HG03045 (cell line): ENCODE measurements at regions not wholly inside any gene's neighbourhood (a gene's known extent, or its start where the extent isn't known, plus 50 kb on each side); places are given as distances from the start of the nearest gene placed in this dataset.

Experiments
- ATAC-seq: cut with Tn5 transposase; IDR thresholded peaks from one replicate; pipeline ENCODE4 v1.9.1; 2021; ENCODE audit warnings: mild to moderate bottlenecking, moderate library complexity; ENCODE audit not compliant: unreplicated experiment

DNA sequence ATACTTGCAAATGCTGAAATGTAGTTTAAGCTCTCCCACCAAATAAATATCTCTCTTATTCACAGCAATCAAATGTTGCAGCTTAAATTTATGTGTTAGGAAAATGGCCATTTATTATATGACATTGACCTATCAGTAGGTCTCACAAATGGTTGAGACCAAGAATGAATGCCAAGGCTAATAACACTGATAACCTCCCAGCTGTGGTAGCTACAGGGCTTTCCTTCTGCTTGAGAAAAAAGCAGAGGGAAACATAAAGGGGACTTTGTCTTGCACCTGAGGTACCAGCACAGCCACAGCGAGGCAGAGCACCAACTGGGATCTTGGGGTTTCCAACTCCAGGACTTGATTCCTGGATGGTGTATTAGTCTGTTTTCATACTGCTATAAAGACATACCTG lies 73.1 kb upstream of the TTC14 start:
- ATAC-seq: no peak

DNA sequence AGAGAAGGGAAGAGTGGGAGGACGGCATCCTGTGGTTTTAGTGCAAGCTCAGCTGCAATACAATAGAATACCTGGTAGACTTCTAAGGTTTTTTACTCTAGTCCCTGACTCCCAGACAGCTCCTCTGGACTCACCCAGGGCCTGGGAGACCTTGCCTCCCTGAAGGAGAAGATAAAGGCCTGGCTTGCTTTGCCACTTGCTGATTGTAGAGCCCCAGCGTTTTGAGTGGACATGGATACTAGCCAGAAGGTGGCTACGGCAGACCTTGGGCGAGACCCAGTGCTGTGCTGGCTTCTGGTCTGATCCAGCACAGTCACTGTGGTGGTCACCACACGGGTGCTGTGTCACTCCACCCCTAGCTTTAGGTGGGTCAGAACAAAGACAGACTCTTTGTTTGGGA lies 72.2 kb upstream of the TTC14 start:
- no peak for ATAC-seq

DNA sequence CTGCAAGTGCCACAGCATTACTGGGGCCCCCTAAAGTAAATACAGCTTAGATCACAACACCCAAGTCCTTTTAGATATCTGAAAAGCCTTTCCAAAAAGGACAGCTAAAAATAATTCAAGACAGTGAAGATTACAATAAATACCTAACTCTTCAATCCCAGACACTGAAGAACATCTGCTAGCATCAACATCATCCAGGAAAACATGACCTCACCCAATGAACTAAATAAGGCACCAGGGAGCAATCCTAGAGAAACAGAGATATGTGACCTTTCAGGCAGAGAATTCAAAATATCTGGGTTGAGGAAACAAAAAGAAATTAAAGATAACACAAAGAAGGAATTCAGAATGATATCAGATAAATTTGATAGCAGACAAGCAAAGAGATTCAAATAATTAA lies 71.7 kb upstream of the TTC14 start:
- no peak for ATAC-seq

DNA sequence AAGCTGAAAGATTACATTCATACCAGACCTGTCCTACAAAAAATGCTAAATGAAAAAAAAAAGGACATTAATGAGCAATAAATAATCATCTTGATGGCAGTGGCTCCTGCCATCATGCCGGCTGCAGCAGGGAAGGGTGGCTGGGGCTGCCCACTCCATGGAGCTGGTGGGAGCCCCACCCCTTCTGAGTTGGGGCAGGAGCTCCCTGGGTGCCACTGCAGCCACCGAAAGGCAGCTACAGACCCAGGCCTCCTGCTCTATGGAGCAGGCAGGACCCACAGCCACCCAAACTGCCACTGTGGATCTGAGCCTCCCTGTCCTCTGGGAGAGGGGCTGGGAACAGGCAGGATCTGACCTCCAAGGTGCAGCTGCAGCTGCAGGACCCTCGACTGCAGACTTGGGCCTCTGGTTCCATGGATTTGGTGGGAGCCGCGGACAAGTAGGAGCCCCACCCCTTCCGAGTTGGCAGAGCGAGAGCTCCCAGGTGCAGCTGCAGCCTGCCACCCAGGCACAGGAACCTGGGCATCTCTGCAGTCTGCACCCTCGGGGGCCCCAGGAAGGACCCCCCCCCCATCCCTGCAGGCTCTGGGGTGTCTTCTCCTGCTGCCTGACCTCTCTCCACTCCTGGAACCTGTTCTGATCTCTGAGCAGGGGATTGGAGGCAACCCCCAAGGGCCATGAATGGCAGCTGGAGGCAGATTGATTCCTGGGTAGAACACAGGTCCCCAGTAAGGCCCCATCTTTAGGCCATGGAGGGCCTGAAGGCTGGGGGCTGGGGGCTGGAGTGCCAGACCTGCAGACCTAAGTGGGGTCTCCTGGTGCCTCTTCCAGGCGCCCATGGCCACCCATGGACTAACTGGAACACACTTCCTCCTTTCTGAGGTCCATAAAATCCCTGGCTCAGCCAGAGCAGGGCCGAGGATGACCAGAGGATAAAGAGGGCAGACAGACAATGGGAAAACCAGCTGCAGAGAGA lies 70.4 kb upstream of the TTC14 start:
- no peak for ATAC-seq

DNA sequence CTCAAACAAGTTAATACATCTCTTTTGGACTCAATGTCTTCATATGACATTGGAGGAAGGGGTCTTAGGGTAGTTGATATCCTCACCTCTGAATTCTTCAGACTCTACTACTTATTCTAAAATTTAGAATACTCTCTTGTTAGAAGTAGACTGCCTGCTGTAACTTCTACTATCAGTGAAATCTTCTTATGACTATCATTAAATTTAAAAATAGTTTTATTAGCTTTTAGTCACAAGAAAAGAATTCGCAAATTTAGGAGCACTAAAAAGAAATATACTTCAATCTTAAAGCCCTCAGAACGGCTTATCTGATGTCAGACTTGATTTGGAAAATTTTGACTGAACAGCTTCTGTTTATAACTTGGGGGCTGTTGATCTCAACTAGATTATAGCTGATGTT lies 67.1 kb upstream of the TTC14 start:
- ATAC-seq: no peak

DNA sequence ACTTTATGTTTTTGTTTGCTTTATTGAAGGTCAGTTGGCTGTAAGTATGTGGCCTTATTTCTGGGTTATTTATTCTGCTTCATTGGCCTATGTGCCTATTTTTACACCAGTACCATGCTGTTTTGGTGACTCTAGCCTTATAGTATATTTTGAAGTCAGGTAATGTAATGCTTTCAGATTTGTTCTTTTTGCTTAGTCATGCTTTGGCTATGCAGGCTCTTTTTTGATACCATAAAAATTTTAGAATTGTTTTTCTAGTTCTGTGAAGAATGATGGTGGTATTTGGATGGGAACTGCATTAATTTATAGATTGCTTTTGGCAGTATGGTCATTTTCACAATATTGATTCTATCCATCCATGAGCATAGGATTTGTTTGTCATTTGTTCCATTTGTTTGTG lies 63.5 kb upstream of the TTC14 start:
- ATAC-seq: no peak

DNA sequence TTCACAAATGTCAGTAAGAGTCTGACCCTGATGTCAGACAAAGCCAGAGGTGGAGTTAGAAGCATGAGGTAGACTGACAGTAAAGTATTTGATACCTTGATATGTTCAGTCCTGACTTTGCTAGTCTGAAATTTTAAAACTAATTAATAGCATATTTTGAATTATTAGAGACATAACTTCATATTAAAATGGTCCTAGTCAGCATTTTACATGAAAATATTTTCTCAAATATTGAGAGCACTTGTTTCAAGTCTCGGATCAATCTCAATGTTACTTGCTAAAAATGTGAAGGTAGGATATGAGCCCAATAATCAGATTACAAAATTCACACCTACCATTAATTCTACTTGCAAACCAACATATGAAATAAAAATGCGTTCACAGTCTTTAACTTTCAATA lies 58.1 kb upstream of the TTC14 start:
- no peak for ATAC-seq

DNA sequence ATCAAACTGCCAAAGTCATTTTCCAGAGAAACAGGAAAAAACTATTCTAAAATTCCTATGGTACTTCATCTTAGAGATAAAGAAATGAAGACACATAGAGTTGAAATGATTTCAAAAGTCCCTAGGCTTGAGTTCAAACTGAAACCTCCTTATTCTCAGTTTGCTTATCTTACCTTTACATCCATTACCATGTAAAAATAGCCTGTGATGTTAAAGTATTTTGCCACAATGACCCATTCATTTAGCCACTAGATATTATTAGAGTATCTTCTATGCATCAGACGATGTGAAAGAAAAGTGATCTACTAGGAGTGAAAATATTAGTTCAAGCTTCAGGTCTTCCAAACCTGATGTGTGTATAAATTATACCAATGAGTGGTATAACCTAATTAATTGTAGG lies 55.1 kb upstream of the TTC14 start:
- ATAC-seq: no peak

DNA sequence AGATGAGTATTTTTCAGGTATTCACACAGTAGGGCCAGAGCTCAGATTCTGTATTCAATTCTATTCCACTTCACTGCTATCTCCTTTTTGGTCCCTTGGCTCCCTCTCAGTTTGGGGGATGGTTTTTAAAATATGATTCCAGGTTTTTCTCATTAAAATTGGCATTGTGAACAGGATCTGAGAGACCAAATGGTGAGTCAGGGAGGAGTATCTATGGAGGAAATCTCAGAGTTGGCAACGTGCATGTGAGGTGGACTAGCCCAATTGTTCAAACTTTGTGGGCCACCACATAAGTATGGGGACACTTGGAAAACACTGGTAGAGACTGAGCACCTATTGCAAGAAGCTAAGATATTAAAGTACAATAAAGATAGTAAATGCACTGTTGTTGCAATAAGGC lies 53.9 kb upstream of the TTC14 start:
- no peak for ATAC-seq
